GM18502 (cell line): ENCODE measurements at regions not wholly inside any gene's neighbourhood (a gene's known extent, or its start where the extent isn't known, plus 50 kb on each side); places are given as distances from the start of the nearest gene placed in this dataset.

ENCODE experiments used
- ATAC-seq: cut with Tn5 transposase; IDR thresholded peaks from one replicate; pipeline ENCODE4 v1.9.1; 2021; ENCODE audit warnings: mild to moderate bottlenecking; ENCODE audit not compliant: unreplicated experiment, poor library complexity

GRCh38 chr9:28922891-28923290, 1349.6 kb upstream of the C9orf72 start:
- ATAC-seq: no peak

DNA sequence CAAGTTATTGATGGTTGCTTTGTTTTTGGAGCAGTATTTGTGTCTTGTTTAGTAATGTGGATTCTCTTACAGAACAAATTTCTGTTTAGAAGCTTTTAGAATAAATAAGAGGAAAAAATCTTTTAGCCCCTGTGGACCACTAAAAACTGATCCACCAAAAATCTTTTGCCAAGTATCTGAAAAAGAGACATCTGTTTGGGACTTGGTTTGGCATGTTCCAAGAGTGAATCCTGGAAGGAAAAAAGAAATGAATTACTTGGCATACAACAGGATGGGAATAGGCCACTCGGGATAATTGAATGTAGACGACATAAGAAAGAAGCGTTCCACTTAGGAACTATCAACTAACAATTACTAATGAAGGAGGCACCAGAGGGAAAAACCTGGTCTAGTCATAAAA, 1350.1 kb upstream of the C9orf72 start:
- ATAC-seq: no peak

DNA sequence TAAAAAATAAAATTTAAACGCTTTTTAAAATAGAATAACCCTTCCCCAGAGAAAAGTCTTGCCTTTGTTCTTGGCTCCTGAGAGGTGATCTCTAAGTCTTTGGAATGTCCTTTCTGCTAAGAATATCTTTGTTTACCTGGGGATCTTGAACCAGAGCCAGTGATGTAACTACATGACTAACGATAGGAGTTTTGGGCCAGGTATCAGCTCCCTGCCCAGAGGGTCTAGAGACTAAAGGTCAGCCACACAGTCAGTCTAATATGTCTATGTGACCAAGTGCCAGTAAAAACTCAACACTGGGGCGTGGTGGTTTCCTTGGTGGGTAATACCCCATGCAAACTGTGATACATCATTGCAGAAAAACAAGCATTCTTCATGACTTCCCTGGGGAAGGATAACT, 1351.9 kb upstream of the C9orf72 start:
- no peak for ATAC-seq

- no peak for ATAC-seq
Observed at GRCh38 chr9:28926306-28926705, 1353.0 kb upstream of the C9orf72 start.

GRCh38 chr9:28927691-28928090, 1354.4 kb upstream of the C9orf72 start:
- ATAC-seq: no peak

DNA sequence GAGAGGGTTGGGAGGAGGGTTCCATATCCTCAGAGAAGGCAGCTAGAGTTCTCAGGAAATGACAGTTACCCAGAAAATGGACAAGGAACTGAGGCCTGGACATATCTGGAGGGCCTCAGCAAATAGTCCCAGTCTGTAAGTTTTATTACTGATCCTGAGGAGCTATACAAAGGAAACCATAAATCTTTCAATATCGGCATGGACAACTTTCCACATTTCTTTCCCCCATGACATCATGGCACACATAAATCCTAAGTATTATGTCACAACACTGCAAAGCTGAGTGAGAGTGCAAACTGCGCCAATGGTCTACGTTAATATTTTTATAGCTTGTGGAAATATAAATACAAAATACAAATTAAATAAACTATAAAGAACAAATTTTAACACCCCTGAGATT, 1356.2 kb upstream of the C9orf72 start:
- no peak for ATAC-seq

DNA sequence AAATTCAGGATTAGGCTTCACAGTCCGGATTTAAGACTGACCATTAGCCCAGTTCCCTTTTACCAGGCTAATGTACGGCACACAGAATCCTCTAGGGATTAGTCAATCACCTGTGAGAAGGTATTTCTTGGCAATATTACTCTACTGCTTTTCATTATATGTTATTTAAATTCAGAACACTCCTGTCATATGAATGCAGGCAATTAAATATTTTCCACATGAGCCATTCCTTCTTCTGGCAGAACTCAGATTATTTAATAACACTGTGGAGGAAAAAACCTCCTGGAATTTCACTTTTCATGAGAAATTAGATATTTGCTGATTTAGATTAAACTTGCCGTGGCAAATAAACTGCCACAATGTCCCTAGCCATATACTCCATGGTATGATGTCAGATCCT, 1357.5 kb upstream of the C9orf72 start:
- ATAC-seq: no peak

GRCh38 chr9:28934111-28934510, 1360.8 kb upstream of the C9orf72 start:
- no peak for ATAC-seq

- no peak for ATAC-seq
Observed at GRCh38 chr9:28938981-28939380, 1365.7 kb upstream of the C9orf72 start.

DNA sequence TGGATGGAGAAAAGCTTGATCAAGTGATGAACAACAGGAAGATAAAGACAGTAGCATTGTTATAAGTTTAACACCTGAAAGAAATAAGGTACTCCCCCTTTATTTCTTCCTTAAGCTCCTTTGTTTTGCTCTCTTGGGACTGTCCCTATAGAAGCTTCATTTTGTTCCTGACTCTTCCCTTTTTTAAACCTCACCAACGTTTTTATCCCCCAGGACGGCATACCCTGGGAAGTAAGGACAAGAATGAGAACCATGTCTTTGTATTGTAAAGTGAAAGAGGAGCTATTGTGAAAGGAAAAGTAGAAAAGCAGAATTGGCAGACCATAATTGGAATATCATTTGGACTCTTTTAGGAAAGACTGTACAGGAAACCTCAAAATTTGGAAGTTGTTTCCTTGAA, 1368.6 kb upstream of the C9orf72 start:
- no peak for ATAC-seq

- ATAC-seq: no peak
Observed at GRCh38 chr9:28942941-28943340, 1369.7 kb upstream of the C9orf72 start.

DNA sequence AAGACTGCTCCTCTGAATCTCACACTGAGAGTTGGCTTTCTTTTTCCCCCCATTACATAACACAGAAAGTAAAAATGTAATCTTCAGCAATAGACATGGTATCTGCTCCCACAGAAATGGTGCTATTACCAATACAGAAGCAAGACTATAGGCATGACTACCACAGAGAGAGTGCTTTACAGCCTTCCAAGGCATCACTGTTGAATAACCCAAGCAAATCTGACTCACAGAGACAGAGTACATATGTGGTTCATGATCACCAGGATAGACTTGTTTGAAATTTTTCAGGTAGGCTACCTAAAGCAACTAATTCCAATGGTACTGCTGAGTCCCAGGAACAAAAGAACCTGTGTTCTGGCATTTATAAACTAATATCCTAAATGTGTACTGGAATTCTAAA, 1373.4 kb upstream of the C9orf72 start:
- no peak for ATAC-seq

DNA sequence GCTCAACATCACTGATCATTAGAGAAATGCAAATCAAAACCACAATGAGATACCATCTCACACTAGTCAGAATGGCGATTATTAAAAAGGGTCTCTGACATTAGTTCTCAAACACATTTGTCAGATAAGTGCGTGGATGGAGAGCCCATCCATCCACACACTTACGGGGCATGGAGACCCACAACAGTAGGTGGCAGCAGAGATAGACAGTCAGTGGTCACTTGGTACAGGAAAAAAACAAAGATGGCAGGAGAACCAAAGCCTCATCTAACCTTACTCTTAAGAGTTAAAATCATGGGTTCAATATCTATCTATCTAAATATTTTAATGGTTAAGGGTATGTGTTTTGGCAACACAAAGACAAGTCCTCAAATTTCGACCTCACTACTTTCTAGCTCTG, 1378.7 kb upstream of the C9orf72 start:
- ATAC-seq: no peak

- ATAC-seq: no peak
Observed at GRCh38 chr9:28956116-28956880, 1383.0 kb upstream of the C9orf72 start.

DNA sequence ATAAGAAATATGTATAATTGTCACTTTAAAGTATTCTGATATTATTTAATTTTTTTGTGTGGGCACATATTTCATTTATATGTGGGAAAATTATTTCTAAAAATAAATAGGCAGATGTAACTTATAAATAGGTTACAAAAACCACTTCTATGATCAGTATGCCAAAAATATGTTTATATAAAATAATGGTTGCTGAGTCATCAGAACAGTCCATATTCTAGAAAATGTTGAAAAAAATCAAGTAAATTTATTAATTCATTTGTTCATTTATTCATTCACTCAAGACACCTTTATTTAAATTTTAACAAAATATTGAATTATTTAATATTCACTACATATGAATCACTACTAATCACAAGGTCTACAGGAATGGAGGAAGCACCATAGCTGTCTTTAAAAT, 1387.3 kb upstream of the C9orf72 start:
- ATAC-seq: no peak

GRCh38 chr9:28961623-28962022, 1388.3 kb upstream of the C9orf72 start:
- no peak for ATAC-seq

DNA sequence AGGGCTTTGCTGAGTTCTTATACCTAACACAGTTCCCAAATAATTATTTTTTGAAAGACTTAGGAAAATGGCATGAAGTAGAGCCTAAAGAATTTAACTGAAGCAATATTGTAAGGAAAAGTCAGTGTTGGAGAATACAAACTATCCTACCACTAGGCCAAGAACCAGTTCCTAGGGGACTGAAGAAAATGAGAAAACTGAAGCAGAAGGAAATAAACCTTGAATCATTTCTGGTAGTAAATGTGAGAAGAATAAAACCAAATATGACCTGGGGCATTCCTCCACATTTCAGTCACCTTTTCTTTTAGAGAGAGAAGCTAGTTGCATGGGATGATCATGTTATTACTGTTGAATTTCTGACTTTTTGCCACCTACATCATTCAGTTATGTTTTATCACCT, 1393.9 kb upstream of the C9orf72 start:
- ATAC-seq: no peak

GRCh38 chr9:28970241-28970654, 1397.0 kb upstream of the C9orf72 start:
- no peak for ATAC-seq

GRCh38 chr9:28971881-28972280, 1398.6 kb upstream of the C9orf72 start:
- no peak for ATAC-seq

DNA sequence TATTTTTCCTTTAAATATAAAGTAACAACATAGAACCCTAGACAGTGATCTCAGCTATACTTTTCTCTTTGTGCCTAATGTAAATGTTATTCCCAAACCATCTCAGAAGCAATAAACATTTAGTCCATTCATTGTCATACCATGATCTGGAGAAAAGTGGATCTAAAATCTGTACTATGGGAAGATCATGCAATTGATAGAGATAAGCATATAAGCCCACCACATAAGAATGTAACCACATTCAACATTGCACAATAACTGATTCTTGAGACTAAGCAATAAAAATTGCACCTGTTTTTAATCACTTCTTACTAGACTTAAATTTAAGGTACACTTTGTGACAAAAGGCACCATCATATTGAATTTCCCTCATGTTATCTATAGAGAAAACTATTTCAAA, 1403.0 kb upstream of the C9orf72 start:
- ATAC-seq: no peak

- ATAC-seq: no peak
Observed at GRCh38 chr9:28976684-28977083, 1403.4 kb upstream of the C9orf72 start.

DNA sequence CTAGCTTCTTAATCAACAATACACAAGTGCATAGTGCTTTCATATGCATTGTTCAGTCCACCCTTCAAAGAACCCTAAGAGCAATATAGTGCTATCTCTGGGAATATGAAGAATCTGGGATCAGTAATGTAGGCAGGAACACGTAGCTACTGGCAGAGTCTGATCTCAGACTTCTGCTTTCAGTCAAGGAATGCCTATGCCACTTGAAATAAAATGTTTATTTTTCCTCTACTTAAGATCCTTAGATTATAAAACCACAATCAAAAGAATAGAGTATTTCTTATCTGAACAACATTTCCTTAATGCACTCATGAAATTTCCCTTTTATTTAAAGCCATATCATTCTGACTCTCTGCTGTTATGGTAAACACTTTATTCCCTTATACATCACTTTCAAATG, 1407.8 kb upstream of the C9orf72 start:
- no peak for ATAC-seq

- no peak for ATAC-seq
Observed at GRCh38 chr9:28981711-28982110, 1408.4 kb upstream of the C9orf72 start.
